ENCODE measurements at regions not wholly inside any gene's neighbourhood (a gene's known extent, or its start where the extent isn't known, plus 50 kb on each side); places are given as distances from the start of the nearest gene placed in this dataset.

- TF ChIP-seq POLR2A (IDR thresholded peaks at IDR 0.05; ENCODE audit: low read depth, low read length) (no peak), TAF1 (IDR thresholded peaks at IDR 0.05; ENCODE audit: borderline replicate concordance, low read depth, low read length) (no peak), POLR2AphosphoS5 (IDR thresholded peaks at IDR 0.05; ENCODE audit: low read depth, low read length) (no peak)
Measured at GRCh38 chr3:145902166-145902565, 258.8 kb downstream of the PLOD2 start.
